ENCODE measurements at regions not wholly inside any gene's neighbourhood (a gene's known extent, or its start where the extent isn't known, plus 50 kb on each side); places are given as distances from the start of the nearest gene placed in this dataset.

DNA sequence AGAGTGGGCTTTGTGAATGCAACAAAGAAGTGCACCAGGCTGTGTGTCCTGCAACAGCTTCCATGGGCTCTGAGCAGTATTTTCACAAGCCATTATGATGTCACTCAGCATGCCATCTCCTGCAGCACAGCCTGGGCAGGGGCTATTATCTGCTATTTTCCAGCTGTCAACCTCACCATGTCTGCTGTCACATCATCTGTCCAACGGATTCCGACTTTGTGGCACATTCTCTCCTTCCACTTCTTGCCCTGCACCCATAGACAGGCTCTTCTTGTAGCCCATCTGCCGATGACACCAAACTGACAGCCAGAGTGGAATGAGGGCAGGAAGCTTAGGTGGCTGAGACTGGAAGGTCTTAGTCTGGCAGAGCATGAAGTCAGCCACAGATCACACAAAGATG lies 691.9 kb downstream of the NTRK3 start:
- TF ChIP-seq, protein P1, sequence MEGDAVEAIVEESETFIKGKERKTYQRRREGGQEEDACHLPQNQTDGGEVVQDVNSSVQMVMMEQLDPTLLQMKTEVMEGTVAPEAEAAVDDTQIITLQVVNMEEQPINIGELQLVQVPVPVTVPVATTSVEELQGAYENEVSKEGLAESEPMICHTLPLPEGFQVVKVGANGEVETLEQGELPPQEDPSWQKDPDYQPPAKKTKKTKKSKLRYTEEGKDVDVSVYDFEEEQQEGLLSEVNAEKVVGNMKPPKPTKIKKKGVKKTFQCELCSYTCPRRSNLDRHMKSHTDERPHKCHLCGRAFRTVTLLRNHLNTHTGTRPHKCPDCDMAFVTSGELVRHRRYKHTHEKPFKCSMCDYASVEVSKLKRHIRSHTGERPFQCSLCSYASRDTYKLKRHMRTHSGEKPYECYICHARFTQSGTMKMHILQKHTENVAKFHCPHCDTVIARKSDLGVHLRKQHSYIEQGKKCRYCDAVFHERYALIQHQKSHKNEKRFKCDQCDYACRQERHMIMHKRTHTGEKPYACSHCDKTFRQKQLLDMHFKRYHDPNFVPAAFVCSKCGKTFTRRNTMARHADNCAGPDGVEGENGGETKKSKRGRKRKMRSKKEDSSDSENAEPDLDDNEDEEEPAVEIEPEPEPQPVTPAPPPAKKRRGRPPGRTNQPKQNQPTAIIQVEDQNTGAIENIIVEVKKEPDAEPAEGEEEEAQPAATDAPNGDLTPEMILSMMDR (conservative IDR thresholded peaks at IDR 0.05 in 1 of 2, IDR thresholded peaks at IDR 0.05 in 1 of 2; ENCODE audit: low read depth in 1 of 2, low read length in 2 of 2) = no peak
- TF ChIP-seq EZH2 (IDR thresholded peaks at IDR 0.05; ENCODE audit: low read length, missing control alignments) = no peak
